ENCODE measurements at regions not wholly inside any gene's neighbourhood (a gene's known extent, or its start where the extent isn't known, plus 50 kb on each side); places are given as distances from the start of the nearest gene placed in this dataset.

- ChIA-PET CTCF (interaction anchor here (0.8 kb wide), 1 partner anchor 201 kb away, joined by 3 read pairs; no protein-coding TSS in a partner anchor), POLR2A (no interaction called here)
- Histone ChIP-seq H3K9me3 (0 out of 2 replicates have a peak, but pooled peaks cover 6% of the 10 kb centered on the region), H4K20me1 (ENCODE audit: insufficient read depth) (no peaks in the 10 kb centered on the region), H3F3A (replicated peaks; ENCODE audit: insufficient read depth) (peaks cover 3% of the 10 kb centered on the region), H2AFZ (ENCODE audit: low read depth) (no peak overlapping the region), H3K36me3 (replicated peaks in 1 of 2; ENCODE audit: control insufficient read depth in 1 of 2, insufficient read depth in 2 of 2, low read length in 1 of 2) (no peaks in the 10 kb centered on the region), H3K27me3 (ENCODE audit: insufficient read depth) (no peaks in the 10 kb centered on the region), H3K4me2 (no peak overlapping the region), H3K79me2 (ENCODE audit: insufficient read depth) (no peaks in the 10 kb centered on the region), H3K9me2 (no peaks in the 10 kb centered on the region), H3K9ac (no peak overlapping the region), H3K4me1 (ENCODE audit: control insufficient read depth in 1 of 2, insufficient read depth in 2 of 2, low read depth in 1 of 2, low read length in 1 of 2) (no peaks in the 10 kb centered on the region), H3K27ac (ENCODE audit: low read depth in 2 of 2, low read length in 1 of 2) (no peak overlapping the region), H3K4me3 (ENCODE audit: low read depth in 2 of 2, low read length in 1 of 2) (no peak overlapping the region)
- TF ChIP-seq CHD2 (IDR thresholded peaks at IDR 0.05; ENCODE audit: low read length, partially characterized antibody) (no peak), YY1 (IDR thresholded peaks at IDR 0.05; ENCODE audit: low read depth) (no peak), MAX (IDR thresholded peaks at IDR 0.05; ENCODE audit: low read depth) (no peak), USF2 (IDR thresholded peaks at IDR 0.05; ENCODE audit: borderline replicate concordance, low read depth, low read length) (no peak), SIN3A (IDR thresholded peaks at IDR 0.05; ENCODE audit: borderline replicate concordance, low read depth, low read length) (no peak), EP300 (IDR thresholded peaks at IDR 0.05; ENCODE audit: borderline replicate concordance in 1 of 2, low read depth in 1 of 2, low read length in 1 of 2) (no peak), MXI1 (IDR thresholded peaks at IDR 0.05; ENCODE audit: low read depth, low read length) (no peak), TAF1 (IDR thresholded peaks at IDR 0.05; ENCODE audit: borderline replicate concordance, low read depth, low read length) (no peak), RCOR1 (IDR thresholded peaks at IDR 0.05; ENCODE audit: low read length) (no peak), RFX5 (IDR thresholded peaks at IDR 0.05; ENCODE audit: low read length) (no peak)
- DNase-seq: no peak
These were observed 98.9 kb upstream of the SPRED1 start for GRCh38 chr15:38153781-38154180.

DNA sequence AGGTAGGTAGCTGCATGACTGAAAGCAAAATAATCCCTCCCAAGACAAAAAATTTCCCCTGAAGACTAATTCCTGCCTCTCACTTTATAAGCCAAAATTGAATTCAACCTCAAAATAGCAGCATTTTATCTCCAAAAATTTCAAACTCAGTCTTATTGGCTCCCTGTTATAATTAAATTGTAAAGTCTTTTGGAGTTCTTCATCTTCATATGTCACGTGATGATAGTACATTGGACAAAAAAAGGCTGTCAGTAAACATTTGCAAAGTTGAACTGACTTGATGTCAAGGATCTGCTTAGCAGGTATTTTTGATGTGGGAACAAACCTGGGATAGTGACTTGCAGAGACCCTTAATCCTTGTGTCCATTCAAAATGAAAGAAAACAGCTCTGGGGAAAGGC is 98.4 kb upstream of the SPRED1 start:
- no peak for TF ChIP-seq RCOR1 (IDR thresholded peaks at IDR 0.05; ENCODE audit: low read length)
- TF ChIP-seq POLR2AphosphoS5 (IDR thresholded peaks at IDR 0.05; ENCODE audit: low read depth, low read length): no peak
- TF ChIP-seq CHD2 (IDR thresholded peaks at IDR 0.05; ENCODE audit: low read length, partially characterized antibody): no peak
- WGBS (ENCODE audit: low lambda C conversion rate): 59% methylated on average over 1 of the region's 1 CpG
- H2AFZ ChIP-seq (ENCODE audit: low read depth): no peak overlapping the region
- H3K4me1 ChIP-seq (ENCODE audit: control insufficient read depth in 1 of 2, insufficient read depth in 2 of 2, low read depth in 1 of 2, low read length in 1 of 2): no peaks in the 10 kb centered on the region
- H3K79me2 ChIP-seq (ENCODE audit: insufficient read depth): no peaks in the 10 kb centered on the region
- no peaks in the 10 kb centered on the region for H3K36me3 ChIP-seq (replicated peaks in 1 of 2; ENCODE audit: control insufficient read depth in 1 of 2, insufficient read depth in 2 of 2, low read length in 1 of 2)
- ChIA-PET POLR2A (no interaction called here), CTCF (interaction anchor here (0.8 kb wide), 1 partner anchor 200 kb away, joined by 3 read pairs; no protein-coding TSS in a partner anchor)
- DNase-seq: no peak
- H3K9me3 ChIP-seq: 0 out of 2 replicates have a peak, but pooled peaks cover 6% of the 10 kb centered on the region
- H3F3A ChIP-seq (replicated peaks; ENCODE audit: insufficient read depth): peaks cover 3% of the 10 kb centered on the region
- H4K20me1 ChIP-seq (ENCODE audit: insufficient read depth): no peaks in the 10 kb centered on the region
- H3K27me3 ChIP-seq (ENCODE audit: insufficient read depth): no peaks in the 10 kb centered on the region
- no peak overlapping the region for H3K4me2 ChIP-seq
- H3K27ac ChIP-seq (ENCODE audit: low read depth in 2 of 2, low read length in 1 of 2): no peak overlapping the region
- no peak overlapping the region for H3K9ac ChIP-seq
- H3K9me2 ChIP-seq: no peaks in the 10 kb centered on the region
- H3K4me3 ChIP-seq (ENCODE audit: low read depth in 2 of 2, low read length in 1 of 2): no peak overlapping the region

DNA sequence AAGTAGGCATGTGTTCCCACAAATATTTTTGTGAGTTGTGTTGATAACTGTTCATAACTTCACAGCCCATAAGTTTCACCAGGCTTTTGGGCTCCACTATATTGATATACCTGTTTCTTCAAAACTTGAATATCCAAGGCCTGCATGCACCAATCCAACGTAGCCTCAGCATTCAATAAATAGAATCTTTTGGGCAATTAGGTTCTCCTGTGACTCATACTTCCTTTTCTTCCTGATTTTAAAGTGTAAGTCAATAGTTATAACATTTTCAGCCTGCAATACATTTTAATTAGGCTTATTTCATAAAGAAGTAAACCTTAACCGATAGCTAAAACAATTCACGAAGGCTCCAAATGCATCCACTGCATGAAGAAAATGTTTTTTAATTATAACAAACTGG is 97.8 kb upstream of the SPRED1 start:
- ChIA-PET CTCF (interaction anchor here (0.8 kb wide), 1 partner anchor 200 kb away, joined by 3 read pairs; no protein-coding TSS in a partner anchor), POLR2A (no interaction called here)
- TF ChIP-seq, protein P1, sequence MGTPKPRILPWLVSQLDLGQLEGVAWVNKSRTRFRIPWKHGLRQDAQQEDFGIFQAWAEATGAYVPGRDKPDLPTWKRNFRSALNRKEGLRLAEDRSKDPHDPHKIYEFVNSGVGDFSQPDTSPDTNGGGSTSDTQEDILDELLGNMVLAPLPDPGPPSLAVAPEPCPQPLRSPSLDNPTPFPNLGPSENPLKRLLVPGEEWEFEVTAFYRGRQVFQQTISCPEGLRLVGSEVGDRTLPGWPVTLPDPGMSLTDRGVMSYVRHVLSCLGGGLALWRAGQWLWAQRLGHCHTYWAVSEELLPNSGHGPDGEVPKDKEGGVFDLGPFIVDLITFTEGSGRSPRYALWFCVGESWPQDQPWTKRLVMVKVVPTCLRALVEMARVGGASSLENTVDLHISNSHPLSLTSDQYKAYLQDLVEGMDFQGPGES (IDR thresholded peaks at IDR 0.05; ENCODE audit: low read depth, low read length): no peak
- TF ChIP-seq, protein P2, sequence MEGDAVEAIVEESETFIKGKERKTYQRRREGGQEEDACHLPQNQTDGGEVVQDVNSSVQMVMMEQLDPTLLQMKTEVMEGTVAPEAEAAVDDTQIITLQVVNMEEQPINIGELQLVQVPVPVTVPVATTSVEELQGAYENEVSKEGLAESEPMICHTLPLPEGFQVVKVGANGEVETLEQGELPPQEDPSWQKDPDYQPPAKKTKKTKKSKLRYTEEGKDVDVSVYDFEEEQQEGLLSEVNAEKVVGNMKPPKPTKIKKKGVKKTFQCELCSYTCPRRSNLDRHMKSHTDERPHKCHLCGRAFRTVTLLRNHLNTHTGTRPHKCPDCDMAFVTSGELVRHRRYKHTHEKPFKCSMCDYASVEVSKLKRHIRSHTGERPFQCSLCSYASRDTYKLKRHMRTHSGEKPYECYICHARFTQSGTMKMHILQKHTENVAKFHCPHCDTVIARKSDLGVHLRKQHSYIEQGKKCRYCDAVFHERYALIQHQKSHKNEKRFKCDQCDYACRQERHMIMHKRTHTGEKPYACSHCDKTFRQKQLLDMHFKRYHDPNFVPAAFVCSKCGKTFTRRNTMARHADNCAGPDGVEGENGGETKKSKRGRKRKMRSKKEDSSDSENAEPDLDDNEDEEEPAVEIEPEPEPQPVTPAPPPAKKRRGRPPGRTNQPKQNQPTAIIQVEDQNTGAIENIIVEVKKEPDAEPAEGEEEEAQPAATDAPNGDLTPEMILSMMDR (IDR thresholded peaks at IDR 0.05): no peak
- TF ChIP-seq EP300 (IDR thresholded peaks at IDR 0.05; ENCODE audit: borderline replicate concordance in 1 of 2, low read depth in 1 of 2, low read length in 1 of 2): no peak
- no peak for TF ChIP-seq FOSL2 (IDR thresholded peaks at IDR 0.05; ENCODE audit: borderline replicate concordance, low read depth)
- no peak for TF ChIP-seq RFX5 (IDR thresholded peaks at IDR 0.05; ENCODE audit: low read length)
- no peak for TF ChIP-seq NRF1 (IDR thresholded peaks at IDR 0.05; ENCODE audit: low read depth, low read length)
- Histone ChIP-seq H3K4me3 (ENCODE audit: low read depth in 2 of 2, low read length in 1 of 2) (no peak overlapping the region), H3K4me2 (no peak overlapping the region), H3K36me3 (replicated peaks in 1 of 2; ENCODE audit: control insufficient read depth in 1 of 2, insufficient read depth in 2 of 2, low read length in 1 of 2) (no peaks in the 10 kb centered on the region), H3K79me2 (ENCODE audit: insufficient read depth) (no peaks in the 10 kb centered on the region), H3K9me2 (no peaks in the 10 kb centered on the region), H3K9me3 (0 out of 2 replicates have a peak, but pooled peaks cover 6% of the 10 kb centered on the region), H2AFZ (ENCODE audit: low read depth) (no peak overlapping the region), H3F3A (replicated peaks; ENCODE audit: insufficient read depth) (peaks cover 3% of the 10 kb centered on the region), H3K4me1 (ENCODE audit: control insufficient read depth in 1 of 2, insufficient read depth in 2 of 2, low read depth in 1 of 2, low read length in 1 of 2) (no peaks in the 10 kb centered on the region), H3K9ac (no peak overlapping the region), H3K27me3 (ENCODE audit: insufficient read depth) (no peaks in the 10 kb centered on the region), H3K27ac (ENCODE audit: low read depth in 2 of 2, low read length in 1 of 2) (no peak overlapping the region), H4K20me1 (ENCODE audit: insufficient read depth) (no peaks in the 10 kb centered on the region)
- DNase-seq: no peak
- WGBS (ENCODE audit: low lambda C conversion rate): 65% methylated on average over 3 of the region's 3 CpGs

Measured in SK-N-SH (cell line).